COLO668 (cell line): ENCODE measurements at regions not wholly inside any gene's neighbourhood (a gene's known extent, or its start where the extent isn't known, plus 50 kb on each side); places are given as distances from the start of the nearest gene placed in this dataset.
A peak's percentile ranks its signal among the peaks of the same experiment; 100 is the strongest.
"Not testable (repeated sequence)": the region's sequence is repeated elsewhere in the genome, so short reads cannot be mapped to it uniquely, and the experiment has no call there.

Experiments
- DNase-seq: peaks from one replicate; lab custom pipeline; 2025; ENCODE audit not compliant: unreplicated experiment; lab: John Stamatoyannopoulos, UW

- no peak for DNase-seq
These were observed 890.3 kb upstream of the AUTS2 start for GRCh38 chr7:68707958-68708357.

DNA sequence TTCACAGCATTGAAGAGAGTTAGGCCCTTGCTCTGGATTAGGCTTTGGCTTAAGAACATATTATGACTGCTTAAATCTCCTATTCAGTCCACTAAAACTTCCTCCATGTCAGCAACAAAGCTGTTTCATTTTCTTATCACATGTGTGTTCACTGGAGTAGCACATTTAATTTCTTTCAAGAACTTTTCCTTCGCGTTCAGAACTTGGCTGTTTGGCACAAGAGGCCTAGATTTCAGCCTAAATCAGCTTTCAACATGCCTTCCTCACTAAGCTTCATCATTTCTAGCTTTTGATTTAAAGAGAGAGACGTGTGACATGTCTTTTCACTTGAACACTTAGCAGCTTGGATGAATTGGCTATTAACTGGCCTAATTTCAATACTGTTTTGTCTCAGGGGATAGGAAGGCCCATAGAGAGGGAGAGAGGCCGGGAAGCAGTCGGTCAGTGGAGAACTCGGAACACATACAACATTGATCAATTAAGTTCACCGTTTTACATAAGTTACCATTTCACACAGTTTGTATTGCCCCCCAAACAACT is 885.2 kb upstream of the AUTS2 start:
- no peak for DNase-seq

DNA sequence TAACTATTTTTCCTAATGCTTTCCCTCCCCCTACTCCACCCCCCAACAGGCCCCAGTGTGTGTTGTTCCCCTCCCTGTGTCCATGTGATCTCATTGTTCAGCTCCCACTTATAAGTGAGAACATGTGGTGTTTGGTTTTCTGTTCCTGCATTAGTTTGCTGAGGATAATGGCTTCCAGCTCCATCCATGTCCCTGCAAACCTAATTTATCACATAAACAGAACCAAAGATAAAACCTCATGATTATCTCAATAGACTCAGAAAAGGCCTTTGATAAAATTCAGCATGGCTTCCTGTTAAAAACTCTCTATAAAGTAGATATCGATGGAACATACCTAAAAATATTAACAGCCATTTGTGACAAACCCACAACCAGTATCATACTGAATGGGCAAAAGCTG is 884.1 kb upstream of the AUTS2 start:
- DNase-seq: not testable (repeated sequence)

GRCh38 chr7:68715907-68716306 is 882.4 kb upstream of the AUTS2 start:
- DNase-seq: no peak

DNA sequence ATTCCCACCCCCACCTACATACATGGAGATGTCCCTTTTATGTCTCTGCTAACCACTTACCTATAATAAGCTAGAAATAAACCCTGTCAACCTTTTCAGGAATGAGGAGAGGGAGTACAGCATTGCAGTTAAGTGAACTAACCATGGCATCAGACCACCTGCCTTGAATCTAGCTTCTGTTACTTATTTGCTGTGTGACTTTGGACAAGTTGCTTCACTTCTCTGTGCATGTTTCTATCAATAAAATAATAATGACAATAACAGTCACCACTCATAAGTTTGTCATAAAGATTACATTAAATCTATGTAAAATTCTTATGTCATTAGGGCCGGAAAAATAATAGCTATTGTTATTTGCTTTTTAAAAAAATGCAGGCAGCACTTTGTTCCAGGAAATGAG is 881.1 kb upstream of the AUTS2 start:
- DNase-seq: no peak

GRCh38 chr7:68718097-68718551 is 880.2 kb upstream of the AUTS2 start:
- DNase-seq: no peak

GRCh38 chr7:68720697-68721096 is 877.6 kb upstream of the AUTS2 start:
- no peak for DNase-seq

GRCh38 chr7:68722044-68722443 is 876.2 kb upstream of the AUTS2 start:
- DNase-seq: peak; percentile 67

GRCh38 chr7:68724965-68725364 is 873.3 kb upstream of the AUTS2 start:
- no peak for DNase-seq

DNA sequence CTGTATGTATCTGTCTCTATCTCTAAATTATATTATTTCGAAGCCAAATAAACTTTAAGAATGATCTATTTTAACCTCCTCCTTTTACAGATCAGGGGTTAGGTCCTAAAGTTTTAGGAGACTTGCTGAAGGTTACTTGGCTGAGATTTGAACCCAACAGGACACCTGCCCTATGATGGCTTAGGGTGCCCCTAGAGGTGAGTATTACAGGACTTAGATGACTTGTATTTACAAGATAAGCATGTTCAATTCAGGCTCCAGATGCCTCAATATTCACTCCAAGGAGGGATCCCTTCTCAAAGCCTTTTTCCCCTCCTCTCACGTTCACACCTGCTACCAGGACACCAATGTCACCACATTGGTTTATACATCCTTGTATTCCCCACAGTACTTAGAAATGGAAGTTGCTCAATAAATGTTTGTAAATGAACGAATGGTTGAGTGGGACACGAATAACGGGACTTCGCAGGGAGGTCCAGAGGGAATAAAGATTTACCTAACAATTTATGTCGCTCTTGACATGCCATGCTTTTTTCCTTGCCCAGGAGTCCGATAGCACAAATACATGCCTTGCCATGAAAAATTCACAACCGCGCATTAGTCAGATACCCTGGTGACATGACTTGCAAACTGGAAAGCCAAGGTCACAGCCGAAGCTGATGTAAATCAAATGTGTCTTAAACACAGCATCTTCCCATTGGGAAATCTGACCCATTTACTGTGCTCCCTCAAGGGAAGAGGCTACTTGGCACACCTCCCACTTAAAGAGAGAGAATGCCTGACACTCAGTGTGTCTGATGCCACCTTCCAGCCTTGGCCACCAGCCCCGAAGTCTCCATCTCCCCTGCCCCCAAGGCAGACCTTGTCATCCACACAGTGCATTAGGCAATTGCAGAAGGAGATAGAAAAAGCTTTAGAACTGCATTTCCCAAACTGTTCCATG is 872.2 kb upstream of the AUTS2 start:
- no peak for DNase-seq

DNA sequence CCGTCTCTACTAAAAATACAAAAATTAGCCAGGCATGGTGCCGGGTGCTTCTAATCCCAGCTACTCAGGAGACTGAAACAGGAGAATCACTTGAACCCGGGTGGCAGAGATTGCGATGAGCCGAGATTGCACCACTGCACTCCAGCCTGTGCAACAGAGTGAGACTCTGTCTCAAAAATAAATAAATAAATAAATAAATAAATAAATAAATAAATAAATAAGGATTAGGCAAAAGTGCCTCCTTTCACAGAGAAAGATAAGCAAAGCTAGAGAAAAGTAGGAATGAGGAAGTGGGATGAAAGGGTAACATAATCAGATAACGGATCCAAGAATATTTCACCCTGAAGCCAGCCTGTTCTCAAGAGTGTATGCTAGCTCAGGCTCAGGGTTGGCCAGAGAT is 869.6 kb upstream of the AUTS2 start:
- DNase-seq: not testable (repeated sequence)

- DNase-seq: no peak
These were observed 868.9 kb upstream of the AUTS2 start for GRCh38 chr7:68729371-68729770.

DNA sequence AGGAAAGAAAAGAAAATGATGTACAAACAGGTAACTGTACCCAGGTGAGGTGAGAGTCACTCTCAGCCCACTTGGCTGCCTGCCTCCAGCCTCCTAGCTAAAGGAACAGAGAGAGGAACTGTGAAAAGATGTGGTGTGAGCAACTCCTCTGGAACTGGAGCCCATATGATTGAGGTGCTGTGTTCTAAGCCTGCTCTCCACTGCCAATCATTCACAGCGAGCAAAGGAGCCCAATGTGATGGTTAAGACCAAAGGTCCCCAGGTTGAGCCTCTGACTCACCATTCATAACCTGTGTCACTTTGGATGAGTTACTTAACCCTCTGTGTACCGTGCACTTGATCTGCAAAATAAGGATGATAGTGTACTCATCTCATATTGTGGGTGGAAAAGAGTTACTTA is 868.1 kb upstream of the AUTS2 start:
- DNase-seq: peak; percentile 46

- DNase-seq: peak; percentile 90
These were observed 867.3 kb upstream of the AUTS2 start for GRCh38 chr7:68730964-68731363.

DNA sequence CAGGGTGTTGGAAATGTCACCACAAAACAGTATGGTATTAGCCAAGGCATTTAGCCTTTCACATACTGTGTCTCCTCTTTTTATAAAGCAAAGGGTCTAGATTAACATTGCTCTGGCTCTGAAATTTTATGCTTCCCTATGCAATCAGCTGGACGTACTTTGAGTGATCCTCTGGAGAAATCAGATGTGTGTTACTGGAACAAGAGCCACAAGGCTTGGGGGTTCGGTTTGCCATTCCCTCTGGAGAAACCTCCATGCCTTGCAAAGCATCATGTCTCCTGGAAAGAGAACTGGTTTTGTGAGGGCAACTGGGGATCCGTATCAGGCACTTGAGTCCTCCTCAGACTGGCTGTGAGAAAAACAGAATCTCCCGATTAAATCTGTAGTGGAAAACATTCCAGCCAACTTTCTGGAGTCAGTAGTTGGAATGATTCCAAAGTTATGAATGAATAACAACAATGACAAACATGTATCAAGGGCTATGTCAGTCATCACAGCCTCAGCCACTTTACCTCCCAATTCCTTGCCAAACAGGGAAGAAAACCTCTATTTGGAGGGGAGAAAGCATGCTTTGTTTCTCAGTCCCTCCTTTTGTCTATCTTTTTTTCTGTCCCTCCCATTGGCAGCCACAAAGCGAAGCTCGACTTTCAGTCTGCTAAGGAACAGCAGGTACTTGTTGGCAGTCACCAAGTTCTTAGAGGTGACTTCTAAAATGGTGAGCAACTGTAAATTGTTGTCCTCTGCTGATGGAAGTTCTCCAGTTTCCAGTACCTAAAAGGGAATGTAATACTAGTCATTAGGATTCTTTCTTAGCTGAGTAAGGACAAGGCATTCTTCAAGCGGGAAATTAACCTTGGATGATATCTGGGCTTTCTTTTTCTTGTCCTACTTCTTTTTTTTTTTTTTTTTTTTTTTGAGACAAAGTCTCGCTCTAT is 864.8 kb upstream of the AUTS2 start:
- DNase-seq: no peak

DNA sequence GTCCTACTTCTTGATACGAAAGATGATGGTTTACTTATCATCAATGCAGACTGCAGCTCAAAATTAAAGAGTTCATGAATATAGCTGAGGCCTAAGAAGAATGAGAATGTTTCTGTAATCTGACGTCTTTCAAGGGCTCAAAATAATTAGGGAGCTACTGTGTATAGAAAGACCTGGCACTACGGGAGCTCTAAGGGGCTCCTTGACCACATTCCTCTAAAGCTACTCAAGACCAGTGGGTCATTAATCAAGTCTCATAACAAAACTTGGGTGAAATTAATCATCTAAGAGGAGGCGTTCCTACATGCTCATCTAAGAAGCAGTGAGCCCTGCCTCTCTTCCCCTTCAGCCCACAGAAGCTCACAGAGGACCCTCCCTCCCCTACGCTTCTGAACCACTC is 863.8 kb upstream of the AUTS2 start:
- DNase-seq: no peak

DNA sequence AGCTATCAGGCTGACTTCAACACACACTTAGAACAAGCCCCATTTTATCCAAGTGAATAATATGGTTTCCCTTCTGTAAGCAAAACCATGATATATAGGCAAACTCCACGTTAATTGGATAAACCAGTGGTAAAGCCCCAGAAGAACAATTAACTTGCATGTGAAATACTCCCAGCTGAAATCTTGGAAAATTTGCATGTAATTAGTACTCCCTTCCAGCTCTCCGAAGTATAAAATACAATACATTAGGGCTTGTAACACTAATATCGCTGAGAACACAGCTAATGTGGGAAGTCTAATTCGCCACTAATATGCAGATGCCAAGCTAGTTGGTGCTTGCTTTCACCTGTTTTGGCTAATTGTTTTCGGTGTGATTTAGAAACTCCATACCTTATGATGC is 859.0 kb upstream of the AUTS2 start:
- no peak for DNase-seq

DNA sequence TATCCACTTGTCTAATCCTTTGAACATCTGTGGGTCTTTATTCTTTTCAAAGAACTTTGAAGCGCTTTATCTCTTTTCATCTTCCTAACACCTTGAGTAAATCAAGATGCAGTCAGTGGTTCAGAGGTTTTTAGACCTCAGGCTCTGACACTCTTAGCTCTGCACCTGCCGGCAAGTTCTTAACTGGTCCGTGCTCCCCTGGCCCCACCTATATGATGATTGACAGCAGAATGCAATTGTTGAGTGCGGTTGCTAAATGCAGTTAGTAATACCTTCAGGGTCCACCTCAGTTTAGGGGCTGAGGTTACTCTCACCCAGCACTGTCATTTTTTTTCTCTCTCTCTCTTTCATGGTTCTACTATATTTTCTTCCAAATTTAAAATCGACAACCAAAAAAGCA is 854.2 kb upstream of the AUTS2 start:
- no peak for DNase-seq

GRCh38 chr7:68748934-68749900 is 849.1 kb upstream of the AUTS2 start:
- DNase-seq: no peak

DNA sequence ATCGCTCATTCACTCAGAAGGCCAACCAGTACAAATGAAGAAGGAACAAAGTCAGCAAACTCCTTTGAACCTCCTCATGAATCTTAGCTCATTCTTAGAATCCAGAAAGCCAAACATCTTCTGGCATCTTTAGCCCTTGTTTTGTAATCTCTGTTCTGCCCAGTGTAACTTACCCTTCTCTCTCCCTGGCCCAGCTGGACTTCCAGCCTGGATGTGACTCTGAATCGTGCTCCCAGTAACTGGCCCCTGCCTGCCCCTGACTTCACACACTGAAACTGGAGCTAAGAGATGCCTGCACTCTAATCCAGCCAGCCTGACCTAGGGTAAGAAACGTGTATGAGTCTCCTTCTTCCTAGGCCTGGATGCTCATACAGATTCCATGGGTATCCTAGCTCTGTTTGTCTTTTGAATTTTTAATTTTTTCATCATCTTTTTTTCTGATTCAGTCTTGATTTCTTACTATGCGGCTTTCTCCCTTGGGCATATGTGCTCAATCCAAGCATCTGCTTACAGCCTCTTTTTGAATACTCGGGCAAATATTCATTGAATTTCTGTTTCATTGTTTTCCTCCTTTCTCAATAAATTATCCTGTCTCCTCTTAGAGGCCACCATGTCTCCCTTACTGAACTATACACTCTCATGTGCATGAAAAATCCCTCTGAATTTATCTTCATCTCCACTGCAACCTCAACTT is 845.6 kb upstream of the AUTS2 start:
- DNase-seq: no peak
